Activated CD4-positive, alpha-beta T cell treated with anti-CD3 and anti-CD28 coated beads, Interleukin-2, Interleukin-6, amounts not matched to agents 100 ng/mL and 50 ng/mL, durations not matched to agents 16 hours and 8 hours (primary cell): ENCODE measurements at regions not wholly inside any gene's neighbourhood (a gene's known extent, or its start where the extent isn't known, plus 50 kb on each side); places are given as distances from the start of the nearest gene placed in this dataset.

ENCODE experiments used
- DNase-seq: peaks from one replicate; pipeline ENCODE4 v3.0.0-alpha.2; 2020

DNA sequence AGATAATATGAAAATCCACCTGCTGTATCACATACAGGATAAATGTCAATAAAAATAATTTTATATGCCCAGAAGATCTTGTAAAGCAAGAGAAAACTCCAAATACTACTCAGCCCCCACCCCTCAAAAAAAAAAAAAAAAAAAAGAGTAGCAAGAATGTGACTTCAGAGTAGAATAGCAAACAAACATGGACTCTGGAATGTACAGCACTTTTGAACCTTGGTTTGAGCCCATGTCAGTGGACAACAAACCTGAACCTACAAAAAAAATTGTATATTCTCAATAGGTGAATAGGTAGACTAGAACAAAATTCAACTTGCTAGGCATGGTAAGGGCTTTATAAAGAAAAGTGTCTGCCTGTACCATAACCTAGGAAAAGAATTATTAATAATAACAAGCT, 428.0 kb downstream of the SLITRK6 start:
- no peak for DNase-seq

GRCh38 chr13:85368686-85369085, 430.5 kb downstream of the SLITRK6 start:
- DNase-seq, result no peak

DNA sequence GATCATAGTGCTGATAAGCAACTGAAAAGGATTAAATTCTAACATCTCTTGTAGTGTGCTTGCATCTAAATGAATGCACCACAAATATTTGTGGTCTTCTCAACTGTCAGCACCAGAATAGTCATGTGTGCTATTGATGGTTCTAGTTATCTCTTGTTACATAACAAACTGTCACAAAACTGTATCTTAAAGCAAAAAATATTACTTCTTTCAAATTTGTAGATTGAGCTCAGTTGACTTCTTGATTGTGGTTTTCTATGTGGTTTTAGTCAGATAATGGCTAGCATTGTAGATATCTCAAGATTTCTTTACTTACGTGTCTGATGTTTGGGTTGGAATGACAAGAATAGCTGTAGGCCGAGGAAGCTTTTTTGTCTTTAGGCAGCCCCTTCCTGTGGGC, 431.3 kb downstream of the SLITRK6 start:
- DNase-seq, result no peak

GRCh38 chr13:85366759-85367417, 432.3 kb downstream of the SLITRK6 start:
- no peak for DNase-seq

DNA sequence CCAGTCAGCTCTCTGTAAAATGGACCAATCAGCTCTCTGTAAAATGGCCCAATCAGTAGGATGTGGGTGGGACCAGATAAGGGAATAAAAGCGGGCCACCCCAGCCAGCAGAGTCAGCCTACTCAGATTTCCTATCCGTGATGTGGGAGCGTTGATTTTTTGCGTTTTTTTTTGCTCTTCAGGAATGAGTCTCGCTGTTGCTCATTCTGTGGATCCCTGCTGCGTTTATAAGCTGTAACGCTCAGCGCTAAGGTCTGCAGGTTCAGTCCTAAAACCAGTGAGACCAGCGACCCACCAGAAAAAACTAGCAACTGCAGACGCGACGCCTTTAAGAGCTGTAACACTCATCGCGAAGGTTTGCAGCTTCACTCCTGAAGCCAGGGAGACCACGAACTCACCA, 435.7 kb downstream of the SLITRK6 start:
- no peak for DNase-seq

- no peak for DNase-seq
Observed at GRCh38 chr13:85362980-85363379, 436.2 kb downstream of the SLITRK6 start.

DNA sequence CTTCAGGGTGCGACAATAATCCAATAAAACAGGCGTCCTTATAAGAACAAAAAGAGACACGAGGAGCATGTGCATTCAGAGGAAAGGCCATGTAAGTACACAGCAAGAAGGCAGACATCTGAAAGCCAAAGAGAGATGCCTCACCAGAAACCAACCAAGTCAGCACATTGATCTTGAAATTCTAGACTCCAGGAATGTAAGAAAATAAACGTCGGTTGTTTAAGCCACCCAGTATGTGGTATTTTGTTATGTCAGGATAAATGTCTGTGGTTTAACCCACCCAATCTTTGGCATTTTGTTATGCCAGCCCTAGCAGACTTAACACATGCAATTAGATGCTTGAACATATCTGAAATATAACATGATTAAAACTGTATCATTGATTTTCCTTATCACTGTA, 452.0 kb downstream of the SLITRK6 start:
- no peak for DNase-seq

GRCh38 chr13:85334187-85334586, 465.0 kb downstream of the SLITRK6 start:
- no peak for DNase-seq

DNA sequence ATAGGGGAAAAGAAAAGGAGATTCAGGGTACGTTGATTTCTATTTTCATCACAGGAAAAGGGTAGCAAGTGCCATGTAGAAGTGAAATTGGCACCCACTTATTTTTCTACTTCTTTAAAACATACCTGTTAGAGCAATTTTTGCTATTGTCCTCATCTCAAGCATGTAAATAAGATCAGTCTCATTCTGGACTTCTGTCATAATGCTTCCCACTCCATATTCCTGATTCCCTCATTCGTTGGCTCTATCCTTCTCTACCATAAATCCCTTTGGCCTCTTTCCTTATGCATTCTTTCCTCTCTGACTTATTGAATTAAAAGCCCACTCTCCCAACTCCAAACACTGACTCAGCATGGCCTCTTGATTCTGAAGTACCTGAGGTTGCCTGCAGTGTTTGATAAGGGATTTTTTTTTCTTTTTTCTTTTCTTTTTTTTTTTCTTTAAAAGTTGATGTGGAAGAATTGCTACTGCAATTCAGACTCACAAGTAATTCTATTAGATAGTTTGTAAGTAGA, 465.7 kb downstream of the SLITRK6 start:
- DNase-seq, result no peak

DNA sequence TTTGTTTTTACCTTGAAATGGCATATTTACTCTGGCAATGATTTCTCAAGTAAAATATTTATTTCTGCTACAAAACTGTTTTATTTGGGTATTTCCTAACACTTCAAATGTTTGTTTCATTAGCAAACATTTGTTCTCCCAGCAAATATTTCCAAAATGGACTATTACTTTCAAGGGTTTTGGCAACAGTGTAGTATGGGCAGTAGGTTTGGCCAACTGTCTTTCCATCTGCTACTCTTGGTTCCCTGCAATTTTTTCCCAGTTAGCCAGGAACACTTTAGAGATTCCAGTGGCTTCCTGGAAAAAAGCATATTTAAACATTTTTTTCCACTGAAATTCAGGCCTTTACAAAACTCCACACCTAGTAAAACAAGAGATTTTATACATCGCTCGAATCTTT, 466.6 kb downstream of the SLITRK6 start:
- no peak for DNase-seq

DNA sequence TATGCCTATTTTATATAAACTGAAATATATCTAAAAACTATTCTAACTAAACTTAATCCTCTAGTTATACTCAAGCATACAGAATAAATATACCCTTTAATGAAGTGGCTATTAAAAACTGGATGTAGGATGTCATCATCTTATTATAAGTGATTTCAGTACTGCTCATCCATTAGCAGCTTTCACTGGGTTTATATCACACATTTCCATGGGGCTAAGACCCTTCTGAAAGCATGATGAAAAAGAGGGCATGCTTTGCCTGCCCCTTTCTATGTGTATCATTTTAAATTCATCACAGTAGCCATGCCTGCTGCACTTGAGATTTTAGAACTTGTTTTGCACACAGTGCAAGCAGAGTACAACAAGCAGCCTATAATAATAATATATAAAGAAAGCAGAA, 477.5 kb downstream of the SLITRK6 start:
- no peak for DNase-seq

DNA sequence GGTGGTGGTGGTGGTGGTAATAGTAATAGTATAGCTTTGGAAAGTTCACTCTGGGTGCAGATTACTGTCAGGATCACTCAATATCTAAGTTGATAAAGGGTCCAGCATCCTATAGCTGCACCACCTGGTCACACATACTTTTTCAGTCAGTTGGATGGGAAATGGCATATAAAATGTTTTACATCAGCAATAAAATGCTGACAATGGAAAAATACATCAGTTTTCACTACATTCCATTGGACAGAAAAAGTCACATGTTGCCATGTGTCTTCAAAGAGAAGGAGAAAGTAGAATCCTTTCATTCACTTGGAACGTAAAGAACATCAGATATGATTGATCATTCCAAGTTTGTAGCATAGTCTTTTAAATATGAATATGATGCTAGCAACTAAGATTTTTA, 481.4 kb downstream of the SLITRK6 start:
- no peak for DNase-seq

DNA sequence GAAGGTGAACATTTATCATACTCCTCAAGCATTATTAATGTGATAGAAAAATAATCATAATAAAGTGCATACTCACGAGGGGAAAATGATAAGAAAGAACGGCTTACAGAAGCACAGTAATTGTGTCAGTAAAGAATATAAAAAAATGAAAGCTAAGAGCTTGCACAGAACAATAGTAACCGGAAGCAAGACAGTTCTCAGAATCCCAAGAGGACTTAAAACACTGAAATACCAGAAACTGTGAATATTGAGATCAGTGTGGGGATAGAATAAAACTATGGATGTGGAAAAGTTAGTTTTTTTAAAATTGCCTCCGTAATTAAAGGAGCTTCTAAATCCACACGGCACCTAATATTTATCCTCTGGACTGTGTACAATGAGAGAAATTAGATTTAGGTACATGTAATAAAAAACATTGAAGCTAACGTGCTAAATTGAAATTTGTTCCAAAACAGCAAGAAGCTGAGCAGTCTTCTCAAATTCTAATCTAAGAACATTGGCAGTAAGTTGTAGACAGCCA, 482.7 kb downstream of the SLITRK6 start:
- DNase-seq, result no peak

DNA sequence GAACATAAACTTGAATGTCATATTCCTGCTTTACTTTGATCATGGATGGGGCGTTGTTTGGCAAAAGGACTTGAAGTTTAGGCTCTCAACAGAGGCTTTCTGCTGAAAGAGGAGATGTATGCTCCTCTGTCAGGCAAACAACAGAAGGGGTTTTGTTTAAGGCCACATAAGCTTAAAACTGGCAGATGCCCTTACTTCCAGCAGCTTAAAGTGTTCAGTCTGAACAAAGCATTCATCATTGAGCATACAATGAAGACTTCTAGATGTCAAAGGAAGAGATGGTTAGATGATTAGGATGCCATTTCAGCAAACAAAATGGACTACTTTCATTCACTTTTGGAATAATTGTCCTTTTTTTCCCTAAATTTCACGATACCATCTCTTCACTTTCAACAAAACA, 484.5 kb downstream of the SLITRK6 start:
- DNase-seq, result no peak

DNA sequence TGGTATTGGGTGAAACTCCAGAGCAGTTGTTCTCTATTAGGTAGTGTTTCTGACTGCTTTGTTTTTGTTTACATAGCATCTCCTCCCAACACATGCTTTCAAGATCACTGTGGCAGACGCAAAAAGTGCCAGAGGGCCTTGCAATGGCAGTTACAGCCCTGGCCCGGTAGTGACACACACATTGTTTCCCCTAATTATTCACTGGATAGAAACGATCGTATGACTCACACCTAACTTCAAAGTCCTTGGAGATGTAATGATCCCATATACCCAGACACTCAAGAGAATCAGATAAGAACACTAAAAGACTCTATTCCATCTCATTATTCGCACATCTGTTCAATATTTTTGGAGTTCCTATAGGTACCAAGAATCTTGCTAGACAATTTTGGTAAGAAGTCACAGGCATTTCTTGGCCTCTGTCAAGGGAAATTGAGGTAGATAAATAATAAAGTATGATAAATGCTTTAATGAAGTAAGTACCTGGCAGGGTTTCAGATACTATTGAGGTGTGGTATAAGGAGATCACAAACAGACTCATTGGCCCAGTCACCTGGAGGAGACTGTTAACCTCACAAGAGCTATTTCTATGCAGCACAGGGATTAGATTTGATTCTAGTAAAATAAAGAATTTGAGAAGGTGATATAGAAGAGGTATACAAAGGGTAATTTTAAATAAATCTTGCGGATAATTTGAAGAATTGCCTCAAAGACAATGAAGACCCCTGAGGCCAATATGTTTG, 485.3 kb downstream of the SLITRK6 start:
- DNase-seq, result no peak

DNA sequence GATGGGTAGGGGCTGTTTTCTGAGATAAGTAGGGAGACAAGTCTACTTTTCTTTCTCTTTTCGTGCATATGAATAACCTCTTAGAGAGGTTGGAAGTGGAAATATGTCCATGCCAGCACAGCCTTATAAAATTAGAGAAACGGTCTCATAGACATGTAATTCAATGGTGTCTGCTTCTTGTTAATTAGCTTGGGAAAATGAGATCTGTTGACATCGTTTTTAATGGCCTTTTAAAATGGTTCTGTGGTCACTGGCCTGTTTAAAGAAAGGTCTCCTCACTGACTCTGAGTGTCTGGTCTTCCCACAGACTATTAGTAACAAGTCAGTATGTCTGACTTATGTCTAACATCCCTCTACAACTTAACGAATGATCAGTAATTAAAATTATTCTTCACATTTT, 487.1 kb downstream of the SLITRK6 start:
- no peak for DNase-seq

- no peak for DNase-seq
Observed at GRCh38 chr13:85303630-85304029, 495.6 kb downstream of the SLITRK6 start.

GRCh38 chr13:85298387-85298924, 500.8 kb downstream of the SLITRK6 start:
- no peak for DNase-seq

DNA sequence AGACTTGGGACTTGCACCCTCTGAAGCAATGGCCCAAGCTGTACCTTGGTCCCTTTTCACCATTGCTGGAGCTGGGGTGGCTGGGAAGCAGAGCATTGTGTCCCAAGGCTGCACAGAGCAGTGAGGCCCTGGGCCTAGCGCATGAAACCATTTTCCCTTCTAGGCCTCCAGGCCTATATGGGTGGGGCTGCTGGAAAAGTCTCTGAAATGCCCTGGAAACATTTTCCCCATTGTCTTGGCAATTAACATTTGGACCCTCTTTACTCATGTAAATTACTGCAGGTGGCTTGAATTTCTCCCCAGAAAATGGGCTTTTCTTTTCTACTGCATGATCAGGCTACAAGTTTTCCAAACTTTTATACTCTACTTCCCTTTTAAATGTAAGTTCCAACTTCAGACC, 510.5 kb downstream of the SLITRK6 start:
- no peak for DNase-seq

GRCh38 chr13:85287528-85287927, 511.7 kb downstream of the SLITRK6 start:
- no peak for DNase-seq

DNA sequence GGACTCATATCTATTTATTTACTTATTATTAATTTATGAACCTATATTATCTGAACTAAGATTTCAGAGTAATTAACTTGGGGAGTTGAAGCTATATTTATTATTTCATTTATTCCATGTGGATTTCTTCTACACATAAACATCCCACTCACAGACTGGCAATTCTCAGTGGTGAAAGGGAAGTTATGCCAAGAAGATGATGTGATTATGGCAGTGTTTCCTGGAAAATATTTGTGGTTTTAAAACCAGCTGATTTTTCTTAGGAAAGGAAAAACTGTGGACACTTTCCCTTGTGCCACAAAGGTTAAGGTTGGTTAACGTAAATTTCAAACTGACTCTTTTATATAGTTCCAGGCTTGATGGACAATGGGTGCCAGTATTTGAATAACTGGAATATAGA, 513.1 kb downstream of the SLITRK6 start:
- DNase-seq, result no peak

DNA sequence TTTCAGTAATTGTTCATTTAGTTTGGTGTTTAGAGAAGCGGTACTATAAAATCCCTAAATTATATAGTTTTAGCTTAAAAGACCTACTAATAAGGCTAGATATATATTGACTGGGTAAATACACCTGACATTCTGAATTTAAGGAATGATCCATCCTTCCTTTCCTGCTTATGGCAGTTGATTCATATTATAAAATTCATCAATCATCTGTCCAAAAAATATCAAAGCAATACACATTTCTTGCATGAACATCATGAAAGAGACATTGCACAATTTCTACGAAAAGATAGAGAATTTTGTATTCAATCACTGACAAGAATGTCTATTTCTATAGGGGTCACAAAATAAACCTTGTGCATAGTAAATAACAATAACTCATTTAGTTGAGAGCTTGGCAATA, 514.9 kb downstream of the SLITRK6 start:
- DNase-seq, result no peak

GRCh38 chr13:85283408-85283807, 515.8 kb downstream of the SLITRK6 start:
- no peak for DNase-seq

GRCh38 chr13:85282876-85283275, 516.3 kb downstream of the SLITRK6 start:
- DNase-seq, result no peak
